Trophoblast cell (in vitro differentiated cells and primary cell): ENCODE measurements at regions not wholly inside any gene's neighbourhood (a gene's known extent, or its start where the extent isn't known, plus 50 kb on each side); places are given as distances from the start of the nearest gene placed in this dataset.

Experiments used
- DNase-seq, 2 donors: peaks; one replicate each; pipeline ENCODE4 v3.0.0-alpha.2; 2016
- H2AFZ ChIP-seq: 2 replicates; pipeline ENCODE4 v1.6.1; 2013; ENCODE audit warnings: low read length, moderate library complexity, mild to moderate bottlenecking; ENCODE audit not compliant: insufficient read depth, poor library complexity
- H2AK5ac ChIP-seq: 2 replicates; pipeline ENCODE4 v1.6.1; 2013; ENCODE audit warnings: mild to moderate bottlenecking, low read length
- H2BK120ac ChIP-seq: 2 replicates; pipeline ENCODE4 v1.6.1; 2013; ENCODE audit warnings: low read length, mild to moderate bottlenecking, moderate library complexity; ENCODE audit not compliant: insufficient read depth, poor library complexity
- H2BK12ac ChIP-seq: 2 replicates; pipeline ENCODE4 v1.6.1; 2013; ENCODE audit warnings: mild to moderate bottlenecking, low read length, moderate library complexity
- H2BK5ac ChIP-seq: 2 replicates; pipeline ENCODE4 v1.6.1; 2013; ENCODE audit warnings: low read length, low read depth, moderate library complexity, mild to moderate bottlenecking; ENCODE audit not compliant: poor library complexity
- H3K14ac ChIP-seq: 2 replicates; pipeline ENCODE4 v1.6.1; 2013; ENCODE audit warnings: mild to moderate bottlenecking, low read length
- H3K18ac ChIP-seq: 2 replicates; pipeline ENCODE4 v1.6.1; 2013; ENCODE audit warnings: mild to moderate bottlenecking, low read length
- H3K23ac ChIP-seq: 2 replicates; pipeline ENCODE4 v1.6.1; 2013; ENCODE audit warnings: low read length
- H3K27ac ChIP-seq: 2 replicates; pipeline ENCODE4 v1.5.1; 2013; ENCODE audit warnings: low read depth, mild to moderate bottlenecking, inconsistent platforms, low read length, moderate library complexity
- H3K27me3 ChIP-seq: 2 replicates; pipeline ENCODE4 v1.6.1; 2013; ENCODE audit warnings: inconsistent platforms, mild to moderate bottlenecking, low read length, moderate library complexity; ENCODE audit not compliant: insufficient read depth
- H3K36me3 ChIP-seq, 2 experiments: 1 replicate in 1 of 2; 2 replicates in 1 of 2; pipeline ENCODE4 v1.6.1; 2013; ENCODE audit warnings: low read length in 2 of 2, mild to moderate bottlenecking in 2 of 2, moderate library complexity in 1 of 2; ENCODE audit not compliant: insufficient read depth in 2 of 2, control insufficient read depth in 1 of 2
- H3K4ac ChIP-seq: 2 replicates; pipeline ENCODE4 v1.6.1; 2013; ENCODE audit warnings: low read depth, mild to moderate bottlenecking, low read length, moderate library complexity
- H3K4me1 ChIP-seq, 2 experiments: 1 replicate in 1 of 2; 2 replicates in 1 of 2; pipeline ENCODE4 v1.6.1; 2013; ENCODE audit warnings: low read length in 2 of 2, mild to moderate bottlenecking in 2 of 2, moderate library complexity in 1 of 2; ENCODE audit not compliant: insufficient read depth in 2 of 2, control insufficient read depth in 1 of 2
- H3K4me2 ChIP-seq: 2 replicates; pipeline ENCODE4 v1.6.1; 2013; ENCODE audit warnings: inconsistent platforms, mild to moderate bottlenecking, low read length, moderate library complexity
- H3K4me3 ChIP-seq: 2 replicates; pipeline ENCODE4 v1.5.1; 2013; ENCODE audit warnings: mild to moderate bottlenecking, low read depth, low read length, inconsistent platforms
- H3K79me1 ChIP-seq: one replicate; pipeline ENCODE4 v1.6.1; 2013; ENCODE audit warnings: low read length
- H3K79me2 ChIP-seq: 2 replicates; pipeline ENCODE4 v1.6.1; 2013; ENCODE audit warnings: low read length, mild to moderate bottlenecking; ENCODE audit not compliant: control insufficient read depth, insufficient read depth, poor library complexity
- H3K9ac ChIP-seq: 2 replicates; pipeline ENCODE4 v1.6.1; 2013; ENCODE audit warnings: mild to moderate bottlenecking, low read length
- H3K9me3 ChIP-seq: 2 replicates; pipeline ENCODE4 v1.6.1; 2013; ENCODE audit warnings: low read depth, mild to moderate bottlenecking, control low read depth, inconsistent platforms, low read length; ENCODE audit not compliant: insufficient read depth
- H4K12ac ChIP-seq: 2 replicates; pipeline ENCODE4 v1.6.1; 2013; ENCODE audit warnings: low read depth, mild to moderate bottlenecking, low read length, moderate library complexity
- H4K8ac ChIP-seq: 2 replicates; pipeline ENCODE4 v1.6.1; 2013; ENCODE audit warnings: low read depth, mild to moderate bottlenecking, low read length, moderate library complexity
- H4K91ac ChIP-seq: one replicate; pipeline ENCODE4 v1.6.1; 2013; ENCODE audit warnings: low read depth, mild to moderate bottlenecking, low read length, moderate library complexity
- WGBS: extraction: QIAGEN DNeasy Blood & Tissue Kit; methylation state at CpG from one replicate; pipeline ENCODE4 v1.1.7; 2013; ENCODE audit warnings: missing lambda C conversion rate; ENCODE audit not compliant: insufficient read length, insufficient coverage; ENCODE audit errors: extremely low coverage; 5-methylcytosine and 5-hydroxymethylcytosine counted together

GRCh38 chr6:137764464-137764863 is 102.6 kb upstream of the TNFAIP3 start:
- Histone ChIP-seq H3K14ac (no peak overlapping the region), H2AK5ac (no peak overlapping the region), H3K4me1 (peaks cover 0 to 9% of the 10 kb centered on the region in 2 experiments)

DNA sequence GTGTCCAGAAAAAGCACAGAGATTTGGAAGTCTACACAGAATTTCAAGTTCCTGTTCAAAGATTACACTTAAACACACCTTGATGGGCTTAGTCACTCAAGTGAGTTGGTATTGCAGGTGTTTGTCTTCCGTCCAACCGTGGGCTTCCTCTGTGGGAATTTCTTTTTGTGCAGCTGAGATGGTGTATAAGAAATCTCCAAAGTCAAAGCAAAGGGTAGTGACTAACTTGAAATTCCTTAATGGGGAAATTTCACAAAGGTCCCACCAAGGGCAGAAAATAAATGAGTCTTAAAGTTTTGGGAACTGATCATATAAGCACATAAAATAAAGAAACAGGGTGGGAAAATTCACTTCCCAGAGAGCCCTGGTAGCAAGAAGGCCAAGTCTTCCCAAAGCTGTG is 102.0 kb upstream of the TNFAIP3 start:
- H3K9me3 ChIP-seq, result no peaks in the 10 kb centered on the region
- H3K4ac ChIP-seq, result no peak overlapping the region
- H3K79me1 ChIP-seq, result peaks cover 2% of the 10 kb centered on the region
- H3K18ac ChIP-seq, result no peak overlapping the region
- no peaks in the 10 kb centered on the region for H3K79me2 ChIP-seq
- no peak overlapping the region for H2BK12ac ChIP-seq
- no peak overlapping the region for H3K23ac ChIP-seq
- no peak overlapping the region for H3K14ac ChIP-seq
- no peaks in the 10 kb centered on the region for H3K36me3 ChIP-seq
- no CpG with 5 or more reads among the region's 2 CpGs for WGBS
- H3K9ac ChIP-seq, result no peak overlapping the region
- H3K4me2 ChIP-seq, result no peak overlapping the region
- no peak overlapping the region for H3K27ac ChIP-seq
- H2BK5ac ChIP-seq, result no peak overlapping the region
- H4K12ac ChIP-seq, result no peak overlapping the region
- H2AFZ ChIP-seq, result no peak overlapping the region
- peak; percentile 34 to 41 for DNase-seq
- H4K8ac ChIP-seq, result no peak overlapping the region
- H3K4me3 ChIP-seq, result no peak overlapping the region
- no peaks in the 10 kb centered on the region for H3K27me3 ChIP-seq
- no peak overlapping the region for H2AK5ac ChIP-seq
- H2BK120ac ChIP-seq, result no peak overlapping the region
- no peak overlapping the region for H4K91ac ChIP-seq
- H3K4me1 ChIP-seq, result peaks cover 0 to 9% of the 10 kb centered on the region in 2 experiments

More at GRCh38 chr6:137764464-137764863, 102.6 kb upstream of the TNFAIP3 start:
- no peak overlapping the region for H3K23ac ChIP-seq
- H4K12ac ChIP-seq, result no peak overlapping the region
- no peak overlapping the region for H2BK12ac ChIP-seq
- no peak overlapping the region for H3K27ac ChIP-seq
- H2AFZ ChIP-seq, result no peak overlapping the region
- no peak overlapping the region for H2BK5ac ChIP-seq
- H3K79me2 ChIP-seq, result no peaks in the 10 kb centered on the region
- DNase-seq, result peak; percentile 53 to 89
- H3K27me3 ChIP-seq, result no peaks in the 10 kb centered on the region
- no peak overlapping the region for H3K9ac ChIP-seq
- H3K9me3 ChIP-seq, result no peaks in the 10 kb centered on the region
- no peaks in the 10 kb centered on the region for H3K36me3 ChIP-seq
- no peak overlapping the region for H3K4me2 ChIP-seq
- H3K79me1 ChIP-seq, result peaks cover 2% of the 10 kb centered on the region
- no peak overlapping the region for H3K4me3 ChIP-seq
- H3K4ac ChIP-seq, result no peak overlapping the region
- no peak overlapping the region for H4K8ac ChIP-seq
- H2BK120ac ChIP-seq, result no peak overlapping the region
- no peak overlapping the region for H4K91ac ChIP-seq
- no peak overlapping the region for H3K18ac ChIP-seq

DNA sequence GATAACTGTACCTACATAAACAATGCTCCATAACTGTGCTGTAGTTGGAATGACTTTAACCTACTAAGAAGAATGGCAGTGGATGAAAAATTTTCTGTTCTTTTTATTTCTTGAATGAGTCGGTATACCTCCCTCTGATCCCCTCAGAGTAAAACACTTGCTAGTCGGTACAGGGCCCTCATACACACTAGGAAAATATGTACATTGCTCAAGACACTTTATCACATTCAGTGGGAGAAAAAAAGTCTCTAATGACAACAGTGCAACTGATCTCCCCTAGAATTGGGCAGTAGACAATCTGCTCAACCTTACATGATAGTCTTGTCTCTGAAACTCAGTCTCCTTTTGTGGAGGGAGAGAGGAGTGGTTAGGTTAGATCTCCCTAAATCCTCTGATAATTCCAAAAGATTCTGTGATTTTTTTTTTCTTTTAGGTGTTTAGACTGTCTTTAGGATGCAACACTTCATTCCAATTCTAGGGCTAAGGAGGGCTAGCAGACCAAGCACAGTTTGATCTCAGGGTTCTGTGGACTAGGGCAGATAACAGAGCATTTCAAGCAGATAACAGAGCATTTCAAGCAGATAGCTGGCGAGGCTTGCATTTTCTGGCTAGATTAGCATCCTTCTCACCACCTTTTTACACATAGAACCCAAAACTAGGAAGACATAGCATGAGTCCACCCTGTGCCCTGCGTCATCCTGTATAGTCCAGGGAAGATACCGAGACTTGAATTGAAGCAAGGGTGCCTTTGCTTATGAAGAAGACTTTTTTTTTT is 100.3 kb upstream of the TNFAIP3 start:
- no peak overlapping the region for H3K27ac ChIP-seq
- H3K9me3 ChIP-seq, result no peaks in the 10 kb centered on the region

DNA sequence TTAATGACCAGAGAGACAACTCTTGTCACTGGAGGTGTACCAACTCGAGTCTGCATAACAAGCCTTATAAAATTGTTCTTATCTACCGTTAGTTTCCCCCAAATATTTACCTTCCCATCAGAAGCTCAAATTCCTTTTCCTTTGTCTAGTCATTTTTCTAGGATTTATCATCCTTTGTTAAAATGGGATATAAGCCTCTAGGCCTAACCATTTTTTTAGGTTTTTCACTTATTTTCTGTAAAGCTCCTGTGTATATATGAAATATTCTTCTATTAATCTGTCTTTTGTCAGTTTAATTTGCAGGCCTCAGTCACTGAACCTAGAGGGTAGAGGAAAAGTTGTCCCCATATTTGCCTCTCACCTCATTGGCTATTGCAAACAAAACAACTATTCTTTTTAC is 99.6 kb upstream of the TNFAIP3 start:
- no peak overlapping the region for H3K23ac ChIP-seq
- no peak for DNase-seq
- no peak overlapping the region for H3K9ac ChIP-seq
- H3K79me2 ChIP-seq, result no peaks in the 10 kb centered on the region
- H3K79me1 ChIP-seq, result peaks cover 2% of the 10 kb centered on the region
- H3K4me3 ChIP-seq, result no peak overlapping the region
- H3K36me3 ChIP-seq, result no peaks in the 10 kb centered on the region
- no peak overlapping the region for H3K4me2 ChIP-seq
- WGBS, result no CpG with 5 or more reads among the region's 2 CpGs
- no peak overlapping the region for H2AFZ ChIP-seq
- no peaks in the 10 kb centered on the region for H3K9me3 ChIP-seq
- no peak overlapping the region for H4K12ac ChIP-seq
- no peak overlapping the region for H2AK5ac ChIP-seq
- H3K18ac ChIP-seq, result no peak overlapping the region
- no peak overlapping the region for H3K14ac ChIP-seq
- no peak overlapping the region for H2BK5ac ChIP-seq
- no peak overlapping the region for H4K8ac ChIP-seq
- H2BK12ac ChIP-seq, result no peak overlapping the region
- no peaks in the 10 kb centered on the region for H3K27me3 ChIP-seq
- H2BK120ac ChIP-seq, result no peak overlapping the region
- no peak overlapping the region for H4K91ac ChIP-seq
- H3K4me1 ChIP-seq, result peaks cover 0 to 3% of the 10 kb centered on the region in 2 experiments
- H3K4ac ChIP-seq, result no peak overlapping the region
- no peak overlapping the region for H3K27ac ChIP-seq

More for the DNA sequence above, 100.3 kb upstream of the TNFAIP3 start:
- Histone ChIP-seq H2AFZ (no peak overlapping the region), H3K4me1 (peaks cover 0 to 3% of the 10 kb centered on the region in 2 experiments), H4K8ac (no peak overlapping the region), H3K79me2 (no peaks in the 10 kb centered on the region), H3K36me3 (no peaks in the 10 kb centered on the region), H2BK120ac (no peak overlapping the region), H2BK5ac (no peak overlapping the region), H4K91ac (no peak overlapping the region), H3K4me2 (no peak overlapping the region), H3K9ac (no peak overlapping the region), H2BK12ac (no peak overlapping the region), H3K4ac (no peak overlapping the region), H2AK5ac (no peak overlapping the region), H3K14ac (no peak overlapping the region), H3K79me1 (peaks cover 2% of the 10 kb centered on the region), H3K4me3 (no peak overlapping the region), H3K18ac (no peak overlapping the region), H4K12ac (no peak overlapping the region), H3K23ac (no peak overlapping the region), H3K27me3 (no peaks in the 10 kb centered on the region)
- DNase-seq, result peak; percentile 85 to 91
- no CpG with 5 or more reads among the region's 5 CpGs for WGBS
